ENCODE measurements at regions not wholly inside any gene's neighbourhood (a gene's known extent, or its start where the extent isn't known, plus 50 kb on each side); places are given as distances from the start of the nearest gene placed in this dataset.

DNA sequence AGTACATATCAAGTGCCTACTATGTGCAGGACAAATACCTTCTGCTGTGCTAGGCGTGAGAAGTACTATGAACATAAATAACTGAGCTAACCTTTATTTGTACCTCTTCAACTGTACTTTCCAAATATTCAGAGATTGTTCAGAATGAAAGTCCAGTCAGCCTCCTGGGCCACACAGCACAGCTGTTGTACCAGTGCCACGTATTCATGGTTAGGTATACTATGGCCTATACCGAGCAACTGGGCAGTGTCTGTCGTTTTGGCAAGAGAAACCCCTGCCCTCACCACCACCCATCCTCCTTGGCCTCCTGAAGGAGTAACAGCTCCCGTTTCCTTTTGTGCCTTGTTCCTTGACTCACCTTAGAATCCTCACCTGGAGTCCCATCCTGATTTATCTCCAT is 53.0 kb downstream of the RASSF10 start:
- no peak for TF ChIP-seq POLR2A (IDR thresholded peaks at IDR 0.05; ENCODE audit: low read depth, low read length)
- FAIRE-seq (no peak), DNase-seq (ENCODE audit: insufficient read length, low spot score) (no peak)

DNA sequence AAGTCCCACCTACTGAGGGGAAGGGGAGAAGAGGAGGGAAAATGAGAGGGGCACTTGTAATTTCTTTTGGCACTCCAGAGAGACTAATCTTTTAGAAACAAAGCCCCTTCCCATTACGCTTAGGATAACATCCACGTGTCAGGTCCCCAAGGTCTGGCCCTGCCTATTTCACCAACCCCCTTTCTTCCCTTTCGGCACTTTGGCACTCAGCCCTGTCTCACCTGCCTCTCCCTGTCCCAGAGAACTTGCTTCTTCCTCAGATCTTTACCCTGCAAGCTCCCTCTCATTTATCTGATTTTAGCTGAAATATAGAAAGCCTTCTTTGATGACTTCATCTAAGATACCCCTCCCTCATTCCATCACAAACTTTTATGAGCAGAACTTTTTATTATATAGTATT is 55.5 kb downstream of the RASSF10 start:
- DNase-seq (ENCODE audit: insufficient read length, low spot score): no peak
- no peak for TF ChIP-seq POLR2A (IDR thresholded peaks at IDR 0.05; ENCODE audit: low read depth, low read length)
- FAIRE-seq: no peak

GRCh38 chr11:13065200-13065787 is 56.2 kb downstream of the RASSF10 start:
- no peak for DNase-seq (ENCODE audit: insufficient read length, low spot score)
- TF ChIP-seq POLR2A (IDR thresholded peaks at IDR 0.05; ENCODE audit: low read depth, low read length): no peak
- FAIRE-seq: no peak

DNA sequence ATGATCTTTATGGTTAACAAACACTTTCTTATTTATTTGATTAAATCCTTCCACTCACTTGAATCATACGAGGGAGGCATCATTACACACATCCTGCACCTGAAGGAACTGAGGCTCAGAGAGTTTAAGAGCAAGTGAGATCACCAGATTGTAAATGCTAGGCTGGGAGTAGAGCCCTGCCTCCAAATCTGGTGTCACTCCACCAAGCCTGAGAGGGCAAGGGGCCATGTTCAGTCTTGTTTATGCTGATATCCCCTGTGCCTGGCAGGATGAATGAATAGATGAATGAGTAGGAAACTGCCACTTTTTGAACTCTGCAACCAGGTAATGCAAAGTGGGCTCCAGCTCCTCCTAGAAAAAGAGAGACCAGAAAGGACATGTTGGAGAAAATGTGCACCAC is 59.1 kb downstream of the RASSF10 start:
- DNase-seq (ENCODE audit: insufficient read length, low spot score) (no peak), FAIRE-seq (no peak)
- no peak for TF ChIP-seq POLR2A (IDR thresholded peaks at IDR 0.05; ENCODE audit: low read depth, low read length)

DNA sequence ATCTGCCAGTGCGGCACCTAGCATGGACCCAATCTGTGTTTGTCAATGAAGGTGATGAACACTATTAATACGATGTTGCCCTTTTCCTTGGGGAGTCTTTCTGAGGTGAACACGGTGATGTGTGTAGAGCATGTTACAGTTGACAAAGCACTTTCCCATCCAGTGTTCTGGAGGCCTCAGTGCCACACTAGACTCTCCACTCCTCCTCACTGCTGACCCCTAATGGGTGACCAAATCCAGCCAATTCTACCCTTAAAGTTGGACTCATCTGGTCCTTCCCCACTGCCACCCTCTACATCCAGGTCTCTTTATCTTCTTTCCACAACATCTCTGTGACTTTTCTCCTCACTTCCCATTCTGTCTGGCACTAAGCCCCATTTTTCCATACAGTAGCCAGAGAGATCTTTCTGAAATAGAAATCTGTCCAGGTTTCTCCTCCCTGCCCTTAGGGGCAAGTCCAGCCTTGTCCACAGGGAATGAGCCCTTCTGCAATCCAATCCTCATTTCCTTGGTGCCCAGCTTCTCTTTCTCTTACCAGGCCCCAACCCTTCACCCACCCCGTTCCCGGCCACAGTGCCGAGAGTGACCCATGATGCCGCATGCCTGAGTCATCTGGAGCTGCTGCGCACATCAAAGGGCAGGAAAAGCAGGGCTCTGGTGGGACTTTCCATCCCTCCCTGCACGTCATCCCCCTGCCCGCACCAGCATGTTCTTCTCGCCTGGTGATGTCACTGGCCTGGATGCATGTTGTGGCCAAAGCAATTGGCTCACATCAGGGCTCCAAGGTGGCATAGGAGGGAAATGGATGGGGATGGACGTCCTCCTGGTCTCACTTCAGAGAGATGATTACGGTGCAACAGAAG is 64.2 kb downstream of the RASSF10 start:
- DNase-seq (ENCODE audit: insufficient read length, low spot score) (peak; percentile 72), FAIRE-seq (no peak)
- no peak for TF ChIP-seq POLR2A (IDR thresholded peaks at IDR 0.05; ENCODE audit: low read depth, low read length)

GRCh38 chr11:13074714-13075464 is 65.8 kb downstream of the RASSF10 start:
- FAIRE-seq (no peak), DNase-seq (ENCODE audit: insufficient read length, low spot score) (no peak)
- no peak for TF ChIP-seq POLR2A (IDR thresholded peaks at IDR 0.05; ENCODE audit: low read depth, low read length)

DNA sequence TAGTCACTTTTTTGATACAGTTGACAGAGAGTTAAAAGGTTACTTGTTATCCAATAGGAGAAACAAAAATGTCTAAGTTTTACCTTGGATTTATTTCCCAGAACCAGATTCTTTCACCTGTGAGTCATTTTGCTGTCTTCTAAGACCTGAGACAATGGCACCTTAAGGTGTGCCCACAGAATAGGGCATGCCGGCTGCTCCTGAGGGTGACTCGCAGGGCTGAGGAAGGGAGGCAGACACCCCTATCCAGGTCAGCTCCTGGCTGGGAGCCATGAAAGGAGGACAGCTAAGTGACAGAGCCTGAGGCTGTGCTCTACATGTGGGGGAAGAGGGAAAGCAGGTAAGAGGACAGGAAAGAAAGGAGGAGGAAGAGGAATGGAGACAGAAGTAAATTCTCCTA is 67.8 kb downstream of the RASSF10 start:
- FAIRE-seq: no peak
- DNase-seq (ENCODE audit: insufficient read length, low spot score): no peak

DNA sequence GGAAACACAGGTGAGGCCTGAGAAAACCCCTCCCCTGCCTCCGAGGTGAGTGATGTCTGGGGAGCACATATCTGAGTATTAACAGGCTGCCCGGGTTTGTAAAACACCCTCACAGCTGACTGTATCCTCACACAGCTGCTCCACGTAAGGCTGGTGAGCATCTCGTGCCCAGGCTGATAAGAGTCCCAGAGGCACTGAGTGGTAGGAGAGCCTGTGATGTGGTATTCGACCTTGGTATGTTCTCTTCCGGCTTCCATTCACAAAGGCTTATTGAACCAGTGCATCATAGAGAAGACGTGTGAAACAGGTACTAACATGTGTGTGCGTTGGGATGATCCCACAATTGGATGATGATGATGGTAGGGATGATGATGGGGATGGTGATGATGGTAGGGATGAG is 71.7 kb downstream of the RASSF10 start:
- TF ChIP-seq POLR2A (IDR thresholded peaks at IDR 0.05; ENCODE audit: low read depth, low read length): no peak

More for the DNA sequence above, 67.8 kb downstream of the RASSF10 start:
- no peak for TF ChIP-seq POLR2A (IDR thresholded peaks at IDR 0.05; ENCODE audit: low read depth, low read length)

GRCh38 chr11:13082588-13082987 is 73.5 kb downstream of the RASSF10 start:
- no peak for FAIRE-seq
- TF ChIP-seq POLR2A (IDR thresholded peaks at IDR 0.05; ENCODE audit: low read depth, low read length): no peak
- no peak for DNase-seq (ENCODE audit: insufficient read length, low spot score)

More for the DNA sequence above, 71.7 kb downstream of the RASSF10 start:
- DNase-seq (ENCODE audit: insufficient read length, low spot score): no peak
- no peak for FAIRE-seq

- DNase-seq (ENCODE audit: insufficient read length, low spot score): no peak
- no peak for TF ChIP-seq POLR2A (IDR thresholded peaks at IDR 0.05; ENCODE audit: low read depth, low read length)
- no peak for FAIRE-seq
These were observed 81.2 kb downstream of the RASSF10 start for GRCh38 chr11:13090228-13090708.

GRCh38 chr11:13091373-13091772 is 82.3 kb downstream of the RASSF10 start:
- no peak for TF ChIP-seq POLR2A (IDR thresholded peaks at IDR 0.05; ENCODE audit: low read depth, low read length)
- FAIRE-seq (no peak), DNase-seq (ENCODE audit: insufficient read length, low spot score) (no peak)

DNA sequence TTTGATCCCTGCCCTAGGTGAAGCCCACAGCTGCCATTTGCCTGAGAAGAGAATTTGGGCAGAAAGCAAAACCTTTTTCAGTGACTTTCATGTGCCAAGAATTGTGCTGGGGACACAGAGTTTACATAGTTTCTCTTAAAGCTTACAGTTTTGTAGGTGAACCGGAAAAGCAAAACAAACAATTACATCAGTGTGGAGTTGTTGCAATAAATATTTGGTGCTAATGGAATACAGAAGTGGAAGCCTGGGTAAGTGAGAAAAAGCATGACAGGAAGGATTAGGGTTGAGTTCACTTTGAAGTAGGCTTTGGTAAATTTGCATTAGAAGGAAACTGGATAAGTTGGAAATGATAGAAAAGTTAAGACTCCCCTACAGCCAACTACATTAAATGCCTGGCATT is 82.7 kb downstream of the RASSF10 start:
- TF ChIP-seq POLR2A (IDR thresholded peaks at IDR 0.05; ENCODE audit: low read depth, low read length): no peak
- FAIRE-seq (no peak), DNase-seq (ENCODE audit: insufficient read length, low spot score) (no peak)

DNA sequence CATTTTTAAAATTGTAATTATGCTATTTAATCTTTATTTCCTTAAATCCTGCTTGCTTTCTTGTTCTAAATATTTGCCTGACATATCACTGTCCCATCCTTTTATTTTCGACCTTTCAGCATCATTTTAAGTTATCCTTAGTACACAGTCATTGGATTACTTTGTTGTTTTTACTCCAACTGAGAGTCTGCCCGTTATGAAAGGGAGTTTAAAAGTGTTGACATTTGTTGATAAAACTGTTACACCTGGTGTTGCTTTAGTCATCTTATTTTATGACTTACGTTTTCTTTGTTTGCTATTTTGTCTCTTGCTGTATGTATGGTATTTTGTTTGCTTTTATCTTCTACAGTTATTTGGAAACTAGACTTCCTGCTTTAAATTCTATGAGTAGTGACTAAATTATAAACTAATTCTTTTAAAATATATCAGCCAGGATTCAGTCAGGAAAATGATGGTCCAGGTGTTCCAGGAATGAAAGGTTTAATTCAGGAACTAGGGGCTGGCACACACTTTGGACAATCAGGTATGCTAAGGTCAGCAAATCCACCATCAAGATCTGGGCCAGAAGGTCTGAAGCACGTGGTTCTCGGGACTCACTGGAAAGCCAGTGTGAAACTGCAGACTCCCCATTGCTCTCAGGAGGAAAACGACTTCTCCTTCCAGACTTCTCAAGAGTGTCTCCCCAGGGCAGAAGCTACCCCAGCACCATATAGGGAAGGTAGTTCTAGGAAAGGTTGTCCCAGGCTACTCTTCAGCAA is 86.0 kb downstream of the RASSF10 start:
- FAIRE-seq (no peak), DNase-seq (ENCODE audit: insufficient read length, low spot score) (no peak)

More for the DNA sequence above, 86.0 kb downstream of the RASSF10 start:
- TF ChIP-seq POLR2A (IDR thresholded peaks at IDR 0.05; ENCODE audit: low read depth, low read length): no peak
